Esophagus squamous epithelium (tissue), 5 donors: ENCODE measurements at regions not wholly inside any gene's neighbourhood (a gene's known extent, or its start where the extent isn't known, plus 50 kb on each side); places are given as distances from the start of the nearest gene placed in this dataset.
"Not testable (repeated sequence)": the region's sequence is repeated elsewhere in the genome, so short reads cannot be mapped to it uniquely, and the experiment has no call there.

ENCODE experiments used
- DNase-seq: peaks from one replicate; lab custom pipeline; 2025; lab: John Stamatoyannopoulos, UW
- H3K27ac ChIP-seq, 4 donors: fragments of 200-600 bp; sonication (generic); one replicate each; pipeline ENCODE4 v1.5.1; 2016 to 2019; ENCODE audit warnings: mild to moderate bottlenecking in 1 of 4
- H3K27me3 ChIP-seq, 4 donors: fragments of 200-600 bp; sonication (generic); 1 replicate in 3 of 4; 2 replicates in 1 of 4; pipeline versions ENCODE4 v1.5.1 to v1.6.0; 2017 to 2021; ENCODE audit warnings: antibody characterized with exemption in 1 of 4
- H3K36me3 ChIP-seq, 3 donors: fragments of 200-600 bp; sonication (generic); one replicate each; pipeline ENCODE4 v1.5.1; 2016 to 2019
- H3K4me1 ChIP-seq, 3 donors: fragments of 200-600 bp; sonication (generic); one replicate each; pipeline ENCODE4 v1.5.1; 2017 to 2019
- H3K4me3 ChIP-seq, 4 donors: fragments of 200-600 bp; sonication (generic); 1 replicate in 3 of 4; 2 replicates in 1 of 4; pipeline ENCODE4 v1.5.1; 2016 to 2019; ENCODE audit warnings: mild to moderate bottlenecking in 2 of 4, moderate library complexity in 1 of 4
- H3K9me3 ChIP-seq, 3 donors: fragments of 200-600 bp; sonication (generic); one replicate each; pipeline ENCODE4 v1.5.1; 2016 to 2019
- POLR2A ChIP-seq, 4 donors: fragments of 450-650 bp; IDR thresholded peaks; one replicate each; pipeline ENCODE4 v1.6.1; 2017; ENCODE audit warnings: antibody characterized with exemption in 4 of 4, mild to moderate bottlenecking in 4 of 4, moderate library complexity in 3 of 4
- WGBS, 2 donors: methylation state at CpG; one replicate each; pipeline ENCODE4 v1.1.5; 2018; 5-methylcytosine and 5-hydroxymethylcytosine counted together
- intact Hi-C: fragments of 100-400 bp; cut with DNase I; formaldehyde crosslinking; loops from one replicate; pipeline ENCODE4 v1.15.0; 2022
- TF ChIP-seq, protein P1 (sequence below), 6 experiments: fragments of 450-650 bp in 4 of 6; fragments of 200-600 bp in 2 of 6; sonication (generic) in 2 of 6; IDR thresholded peaks; one replicate each; pipeline ENCODE4 v1.5.1; 2016 to 2019; ENCODE audit warnings: antibody characterized with exemption in 6 of 6, mild to moderate bottlenecking in 4 of 6, moderate library complexity in 4 of 6
- donor health status: DM: yes; HTN: yes; CAD: no.

GRCh38 chr1:234780112-234780511 is 170.1 kb upstream of the IRF2BP2 start:
- WGBS, 2 donors, result 81 to 83% methylated on average over 3 of the region's 3 CpGs
- no peak overlapping the region for H3K27ac ChIP-seq

GRCh38 chr1:234779600-234779999 is 169.6 kb upstream of the IRF2BP2 start:
- H3K36me3 ChIP-seq, H3K4me1 ChIP-seq, H3K9me3 ChIP-seq, intact Hi-C loops, H3K27ac ChIP-seq, H3K4me3 ChIP-seq, DNase-seq: not testable (repeated sequence)
- peaks cover 0 to 73% (median 0%) of the 10 kb centered on the region in 4 donors for H3K27me3 ChIP-seq
- 83 to 87% methylated on average over 5 of the region's 5 CpGs for WGBS, 2 donors

More at GRCh38 chr1:234780112-234780511, 170.1 kb upstream of the IRF2BP2 start:
- DNase-seq, result no peak
- H3K4me3 ChIP-seq, result no peak overlapping the region
- H3K27me3 ChIP-seq, result peaks cover 0 to 73% (median 0%) of the 10 kb centered on the region in 4 donors
- intact Hi-C loops, result no loop called here
- no peaks in the 10 kb centered on the region for H3K36me3 ChIP-seq
- peaks cover 0 to 2% (median 0%) of the 10 kb centered on the region in 3 donors for H3K4me1 ChIP-seq
- TF ChIP-seq POLR2A (IDR thresholded peaks at IDR 0.05), result no peak
- TF ChIP-seq, protein P1, sequence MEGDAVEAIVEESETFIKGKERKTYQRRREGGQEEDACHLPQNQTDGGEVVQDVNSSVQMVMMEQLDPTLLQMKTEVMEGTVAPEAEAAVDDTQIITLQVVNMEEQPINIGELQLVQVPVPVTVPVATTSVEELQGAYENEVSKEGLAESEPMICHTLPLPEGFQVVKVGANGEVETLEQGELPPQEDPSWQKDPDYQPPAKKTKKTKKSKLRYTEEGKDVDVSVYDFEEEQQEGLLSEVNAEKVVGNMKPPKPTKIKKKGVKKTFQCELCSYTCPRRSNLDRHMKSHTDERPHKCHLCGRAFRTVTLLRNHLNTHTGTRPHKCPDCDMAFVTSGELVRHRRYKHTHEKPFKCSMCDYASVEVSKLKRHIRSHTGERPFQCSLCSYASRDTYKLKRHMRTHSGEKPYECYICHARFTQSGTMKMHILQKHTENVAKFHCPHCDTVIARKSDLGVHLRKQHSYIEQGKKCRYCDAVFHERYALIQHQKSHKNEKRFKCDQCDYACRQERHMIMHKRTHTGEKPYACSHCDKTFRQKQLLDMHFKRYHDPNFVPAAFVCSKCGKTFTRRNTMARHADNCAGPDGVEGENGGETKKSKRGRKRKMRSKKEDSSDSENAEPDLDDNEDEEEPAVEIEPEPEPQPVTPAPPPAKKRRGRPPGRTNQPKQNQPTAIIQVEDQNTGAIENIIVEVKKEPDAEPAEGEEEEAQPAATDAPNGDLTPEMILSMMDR (IDR thresholded peaks at IDR 0.05), result no peak
- no peaks in the 10 kb centered on the region for H3K9me3 ChIP-seq

- Histone ChIP-seq H3K4me3 (no peak overlapping the region), H3K36me3 (no peaks in the 10 kb centered on the region), H3K27me3 (peaks cover 0 to 73% (median 0%) of the 10 kb centered on the region in 4 donors), H3K4me1 (no peaks in the 10 kb centered on the region), H3K9me3 (no peaks in the 10 kb centered on the region), H3K27ac (no peak overlapping the region)
- intact Hi-C loops, result no loop called here
- no peak for DNase-seq
- 76 to 77% methylated on average over 7 of the region's 7 CpGs for WGBS, 2 donors
- no peak for TF ChIP-seq POLR2A (IDR thresholded peaks at IDR 0.05)
- TF ChIP-seq, protein P1 (IDR thresholded peaks at IDR 0.05), result peak in 1 of 6 experiments; percentile 3
Observed at GRCh38 chr1:234779160-234779538, 169.2 kb upstream of the IRF2BP2 start.

DNA sequence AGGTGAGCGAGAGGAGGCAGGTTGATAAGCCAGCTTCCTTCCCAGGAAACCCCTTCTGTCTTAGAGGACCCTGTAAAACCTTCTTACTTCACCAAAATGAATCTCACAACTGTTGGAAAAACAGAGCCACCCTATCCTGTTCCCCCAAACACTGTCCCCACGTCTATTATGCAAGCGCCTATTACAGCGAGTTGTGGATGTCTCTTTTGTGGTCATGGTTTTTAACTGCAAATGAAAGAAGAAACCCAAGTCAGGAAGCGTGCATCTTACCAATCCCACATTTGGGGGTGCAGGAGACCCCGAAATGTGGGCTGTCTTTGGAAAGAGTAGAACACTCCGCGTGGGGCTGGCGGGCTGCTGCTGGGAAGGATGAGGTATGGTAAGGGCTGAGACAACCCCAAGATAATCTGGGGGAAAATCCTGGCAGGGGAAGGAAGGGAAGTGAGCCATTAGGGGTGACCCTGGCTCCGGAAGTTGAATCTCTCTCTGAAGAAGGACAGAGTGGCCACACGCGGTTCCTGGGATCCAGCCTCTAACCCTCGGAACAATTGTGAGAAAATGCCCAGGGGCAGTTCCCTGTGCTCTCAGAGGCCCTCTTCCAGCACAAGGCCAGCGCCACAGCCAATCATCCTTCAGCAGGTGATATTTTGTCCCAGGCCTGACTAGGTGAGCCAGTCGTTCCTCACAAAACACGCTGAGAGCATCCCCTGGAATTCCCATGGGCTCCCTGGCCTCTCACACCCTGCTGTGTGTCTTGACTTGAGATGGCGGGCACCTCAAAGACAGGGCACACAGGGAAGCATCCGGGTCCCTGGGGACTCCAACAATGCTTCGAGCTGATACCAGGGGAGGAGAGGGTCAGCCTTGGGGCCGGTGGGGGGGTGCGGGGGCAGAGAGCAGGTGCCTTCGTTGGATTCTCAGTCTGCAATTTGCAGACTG is 168.5 kb upstream of the IRF2BP2 start:
- H3K4me1 ChIP-seq, result no peaks in the 10 kb centered on the region
- H3K27me3 ChIP-seq, result peaks cover 0 to 70% (median 0%) of the 10 kb centered on the region in 4 donors
- intact Hi-C loops, result no loop called here
- H3K36me3 ChIP-seq, result no peaks in the 10 kb centered on the region
- no peak overlapping the region for H3K27ac ChIP-seq
- no peak for DNase-seq
- H3K9me3 ChIP-seq, result no peaks in the 10 kb centered on the region
- H3K4me3 ChIP-seq, result no peak overlapping the region
- TF ChIP-seq POLR2A (IDR thresholded peaks at IDR 0.05), result no peak
- TF ChIP-seq, protein P1 (IDR thresholded peaks at IDR 0.05), result no peak
- 69 to 76% methylated on average over 22 of the region's 22 CpGs for WGBS, 2 donors

- Histone ChIP-seq H3K4me1 (peaks cover 0 to under 1% (median 0%) of the 10 kb centered on the region in 3 donors), H3K27me3 (peaks cover 0 to 66% (median 0%) of the 10 kb centered on the region in 4 donors), H3K4me3 (no peak overlapping the region), H3K27ac (no peak overlapping the region), H3K36me3 (no peaks in the 10 kb centered on the region), H3K9me3 (no peaks in the 10 kb centered on the region)
- no peak for DNase-seq
- TF ChIP-seq POLR2A (IDR thresholded peaks at IDR 0.05), result no peak
- TF ChIP-seq, protein P1 (IDR thresholded peaks at IDR 0.05), result no peak
- 62 to 86% methylated on average over 1 of the region's 1 CpG for WGBS, 2 donors
- intact Hi-C loops, result no loop called here
Observed at GRCh38 chr1:234777856-234778220, 167.9 kb upstream of the IRF2BP2 start.
